ENCODE measurements at regions not wholly inside any gene's neighbourhood (a gene's known extent, or its start where the extent isn't known, plus 50 kb on each side); places are given as distances from the start of the nearest gene placed in this dataset.
A peak's percentile ranks its signal among the peaks of the same experiment; 100 is the strongest.

DNA sequence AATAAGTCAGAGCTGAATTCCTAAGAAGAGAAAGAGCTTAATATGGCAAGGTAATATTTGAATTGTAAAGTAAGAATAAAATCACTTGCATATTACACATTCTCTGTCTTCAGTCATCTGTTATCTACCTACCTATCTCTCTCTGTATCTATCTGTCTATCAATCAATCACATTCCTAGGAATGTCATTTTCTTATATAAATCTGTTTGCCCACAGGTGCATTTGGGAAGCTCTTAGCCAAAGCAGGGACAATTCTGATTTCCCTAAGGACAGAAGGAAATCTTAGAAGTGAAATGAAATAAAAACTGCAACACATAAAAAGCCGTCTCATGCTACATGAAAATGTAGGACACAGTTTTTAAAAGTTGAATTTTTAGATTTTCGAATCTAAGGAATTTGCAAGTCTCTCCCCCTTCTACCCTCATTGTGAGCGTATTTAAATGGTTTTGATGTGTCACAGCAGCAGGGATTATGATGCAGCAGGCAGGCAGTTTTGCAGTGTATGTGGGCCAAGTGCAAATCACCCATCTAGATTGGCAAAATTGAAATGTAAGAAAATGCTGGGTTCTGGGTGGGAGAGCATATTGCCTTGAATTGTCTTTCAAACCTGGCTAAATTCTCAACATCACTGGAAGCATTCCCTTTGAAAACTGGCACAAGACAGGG is 155.7 kb downstream of the ACER2 start:
- H3K9me3 Mint-ChIP-seq, result peaks cover 0 to 4% of the 10 kb centered on the region in 2 experiments; a peak in 2 of 5 replicates
- H2BK5ac ChIP-seq (ENCODE audit: insufficient read length, low read length), result no peak overlapping the region
- H2BK12ac ChIP-seq (ENCODE audit: insufficient read length, low read depth, low read length), result no peak overlapping the region
- H2BK15ac ChIP-seq (ENCODE audit: low read depth, low read length), result no peak overlapping the region
- H2AK5ac ChIP-seq (ENCODE audit: insufficient read length, low read length), result no peak overlapping the region
- H3K27me3 Mint-ChIP-seq (ENCODE audit: low read depth), result no peaks in the 10 kb centered on the region
- no peak for DNase-seq
- no peak overlapping the region for H3K27ac ChIP-seq (ENCODE audit: insufficient read length, low read depth, low read length)
- no peak overlapping the region for H4K5ac ChIP-seq (ENCODE audit: insufficient read length, low read depth, low read length)
- H3K4me2 ChIP-seq (ENCODE audit: insufficient read depth, insufficient read length, low read length), result no peak overlapping the region
- H2BK120ac ChIP-seq (ENCODE audit: low read depth, low read length, poor library complexity, severe bottlenecking), result no peak overlapping the region
- no peak overlapping the region for H3K4ac ChIP-seq (ENCODE audit: low read depth, low read length)
- H3T11ph ChIP-seq (ENCODE audit: low read length), result no peak overlapping the region
- no CpG with 5 or more reads among the region's 3 CpGs for WGBS (ENCODE audit: extremely low coverage, insufficient read length, low lambda C conversion rate)
- no peak overlapping the region for H3K23ac ChIP-seq (ENCODE audit: insufficient read length, low read depth, low read length)
- no peak overlapping the region for H4K91ac ChIP-seq (ENCODE audit: insufficient read length, low read depth, low read length)
- H3K4me3 Mint-ChIP-seq, result no peak overlapping the region
- H3K79me2 ChIP-seq (ENCODE audit: insufficient read depth, low read length), result no peaks in the 10 kb centered on the region
- H4K20me1 ChIP-seq (ENCODE audit: control insufficient read depth, insufficient read depth, insufficient read length), result no peaks in the 10 kb centered on the region
- no peak overlapping the region for H2BK20ac ChIP-seq (ENCODE audit: low read depth, low read length, poor library complexity, severe bottlenecking)
- no peaks in the 10 kb centered on the region; a peak in 1 of 7 replicates for H3K36me3 Mint-ChIP-seq (ENCODE audit: insufficient read depth in 1 of 3, low read depth in 3 of 3)
- no peaks in the 10 kb centered on the region for H3K9me3 ChIP-seq (ENCODE audit: control insufficient read depth, low read depth, low read length)
- H3K4me1 ChIP-seq (ENCODE audit: insufficient read depth, low read length), result no peaks in the 10 kb centered on the region; the same call in 1 of the 2 replicates
- no peak overlapping the region for H3K9ac ChIP-seq (ENCODE audit: extremely low read depth, insufficient read length, low read length)
- peak overlapping the region; percentile 58 for H3K18ac ChIP-seq (ENCODE audit: insufficient read length, low read depth, low read length)
- no peak overlapping the region for H2AFZ ChIP-seq (ENCODE audit: low read length)
- H3K4me1 Mint-ChIP-seq, result peaks cover 4% of the 10 kb centered on the region in 2 experiments; a peak in 2 of 4 replicates
- H3K27me3 ChIP-seq (ENCODE audit: insufficient read depth, low read length), result no peaks in the 10 kb centered on the region
- H4K8ac ChIP-seq (replicated peaks; ENCODE audit: insufficient read length, low read depth, low read length), result no peak overlapping the region
- H3K27ac Mint-ChIP-seq, result no peak overlapping the region
- H3K56ac ChIP-seq (ENCODE audit: insufficient read length, low read depth, low read length), result no peak overlapping the region
- no peak for TF ChIP-seq CTCF (conservative IDR thresholded peaks at IDR 0.05)
- H3K14ac ChIP-seq (ENCODE audit: insufficient read depth, low read length), result no peak overlapping the region
- H3K79me1 ChIP-seq (ENCODE audit: insufficient read depth, low read depth, low read length, poor library complexity, severe bottlenecking), result no peaks in the 10 kb centered on the region
- H3K23me2 ChIP-seq (ENCODE audit: insufficient read length, low read depth, low read length, poor library complexity, severe bottlenecking), result no peaks in the 10 kb centered on the region
